Gastroesophageal sphincter (tissue), 4 donors: ENCODE measurements at regions not wholly inside any gene's neighbourhood (a gene's known extent, or its start where the extent isn't known, plus 50 kb on each side); places are given as distances from the start of the nearest gene placed in this dataset.

ENCODE experiments used
- ATAC-seq: fragments of 150-250 bp; one replicate; pipeline ENCODE4 v1.9.1; 2016; ENCODE audit warnings: mild to moderate bottlenecking, moderate library complexity
- H3K27ac ChIP-seq, 4 donors: fragments of 200-600 bp; sonication (generic) in 3 of 4; 1 replicate in 3 of 4; 2 replicates in 1 of 4; pipeline ENCODE4 v1.5.1; 2016 to 2019
- H3K27me3 ChIP-seq: fragments of 200-600 bp; sonication (generic); one replicate; pipeline ENCODE4 v1.5.1; 2019
- H3K36me3 ChIP-seq, 2 donors: fragments of 200-600 bp; sonication (generic); one replicate each; pipeline ENCODE4 v1.5.1; 2019; ENCODE audit warnings: control low read depth in 1 of 2
- H3K4me1 ChIP-seq, 3 donors: fragments of 200-600 bp; sonication (generic); 1 replicate in 2 of 3; 2 replicates in 1 of 3; pipeline ENCODE4 v1.5.1; 2016 to 2019; ENCODE audit warnings: control low read depth in 2 of 3
- H3K4me3 ChIP-seq, 2 donors: fragments of 200-600 bp; sonication (generic); one replicate each; pipeline ENCODE4 v1.5.1; 2019; ENCODE audit warnings: mild to moderate bottlenecking in 1 of 2, moderate library complexity in 1 of 2
- H3K9me3 ChIP-seq, 3 donors: fragments of 200-600 bp; sonication (generic); one replicate each; pipeline ENCODE4 v1.5.1; 2017 to 2019; ENCODE audit warnings: control low read depth in 2 of 3
- EP300 ChIP-seq: sonication (generic); formaldehyde crosslinking; IDR thresholded peaks from one replicate; pipeline ENCODE4 v1.6.1; 2017; ENCODE audit warnings: antibody characterized with exemption, mild to moderate bottlenecking
- POLR2A ChIP-seq, 2 donors: fragments of 450-650 bp; IDR thresholded peaks; one replicate each; pipeline ENCODE4 v1.6.1; 2017; ENCODE audit warnings: antibody characterized with exemption in 2 of 2, mild to moderate bottlenecking in 2 of 2, moderate library complexity in 1 of 2
- POLR2AphosphoS5 ChIP-seq: sonication (generic); formaldehyde crosslinking; IDR thresholded peaks from one replicate; pipeline ENCODE4 v1.6.1; 2017; ENCODE audit warnings: antibody characterized with exemption
- WGBS, 2 donors: methylation state at CpG; one replicate each; pipeline ENCODE4 v1.1.5; 2018; ENCODE audit warnings: low coverage in 1 of 2; 5-methylcytosine and 5-hydroxymethylcytosine counted together
- TF ChIP-seq, protein P1 (sequence below), 4 experiments: fragments of 200-600 bp in 2 of 4; fragments of 450-650 bp in 2 of 4; sonication (generic) in 1 of 4; IDR thresholded peaks; one replicate each; pipeline ENCODE4 v1.5.1; 2017 to 2019; ENCODE audit warnings: antibody characterized with exemption in 4 of 4, mild to moderate bottlenecking in 2 of 4, moderate library complexity in 2 of 4

DNA sequence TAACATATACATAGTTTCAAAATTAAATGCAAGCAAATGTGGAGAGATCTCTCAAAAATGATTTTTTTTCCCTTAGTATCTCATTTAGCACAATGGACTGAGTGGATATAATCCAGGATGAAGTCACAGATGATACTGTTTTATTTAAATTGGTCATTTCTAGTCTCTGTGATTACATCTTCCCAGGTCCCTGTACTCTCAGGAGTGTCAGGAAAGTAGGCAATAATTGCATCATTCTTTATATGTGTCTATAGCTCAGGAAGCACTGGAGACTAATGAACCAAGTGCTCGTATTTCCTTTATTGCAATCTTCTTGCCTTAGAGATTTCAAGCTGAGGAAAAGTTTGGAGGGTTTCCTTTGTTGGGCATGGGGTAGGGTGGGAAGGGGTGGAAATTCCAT lies 309.4 kb upstream of the THRB start:
- TF ChIP-seq EP300 (no peak), POLR2AphosphoS5 (no peak), POLR2A (IDR thresholded peaks at IDR 0.05) (no peak)
- TF ChIP-seq, protein P1, sequence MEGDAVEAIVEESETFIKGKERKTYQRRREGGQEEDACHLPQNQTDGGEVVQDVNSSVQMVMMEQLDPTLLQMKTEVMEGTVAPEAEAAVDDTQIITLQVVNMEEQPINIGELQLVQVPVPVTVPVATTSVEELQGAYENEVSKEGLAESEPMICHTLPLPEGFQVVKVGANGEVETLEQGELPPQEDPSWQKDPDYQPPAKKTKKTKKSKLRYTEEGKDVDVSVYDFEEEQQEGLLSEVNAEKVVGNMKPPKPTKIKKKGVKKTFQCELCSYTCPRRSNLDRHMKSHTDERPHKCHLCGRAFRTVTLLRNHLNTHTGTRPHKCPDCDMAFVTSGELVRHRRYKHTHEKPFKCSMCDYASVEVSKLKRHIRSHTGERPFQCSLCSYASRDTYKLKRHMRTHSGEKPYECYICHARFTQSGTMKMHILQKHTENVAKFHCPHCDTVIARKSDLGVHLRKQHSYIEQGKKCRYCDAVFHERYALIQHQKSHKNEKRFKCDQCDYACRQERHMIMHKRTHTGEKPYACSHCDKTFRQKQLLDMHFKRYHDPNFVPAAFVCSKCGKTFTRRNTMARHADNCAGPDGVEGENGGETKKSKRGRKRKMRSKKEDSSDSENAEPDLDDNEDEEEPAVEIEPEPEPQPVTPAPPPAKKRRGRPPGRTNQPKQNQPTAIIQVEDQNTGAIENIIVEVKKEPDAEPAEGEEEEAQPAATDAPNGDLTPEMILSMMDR (IDR thresholded peaks at IDR 0.05) = no peak
- Histone ChIP-seq H3K27ac (no peak overlapping the region), H3K9me3 (no peaks in the 10 kb centered on the region), H3K36me3 (no peaks in the 10 kb centered on the region), H3K4me3 (no peak overlapping the region), H3K27me3 (no peaks in the 10 kb centered on the region), H3K4me1 (no peaks in the 10 kb centered on the region)
- 100% methylated on average over 1 of the region's 1 CpG for WGBS, 2 donors
- no peak for ATAC-seq

DNA sequence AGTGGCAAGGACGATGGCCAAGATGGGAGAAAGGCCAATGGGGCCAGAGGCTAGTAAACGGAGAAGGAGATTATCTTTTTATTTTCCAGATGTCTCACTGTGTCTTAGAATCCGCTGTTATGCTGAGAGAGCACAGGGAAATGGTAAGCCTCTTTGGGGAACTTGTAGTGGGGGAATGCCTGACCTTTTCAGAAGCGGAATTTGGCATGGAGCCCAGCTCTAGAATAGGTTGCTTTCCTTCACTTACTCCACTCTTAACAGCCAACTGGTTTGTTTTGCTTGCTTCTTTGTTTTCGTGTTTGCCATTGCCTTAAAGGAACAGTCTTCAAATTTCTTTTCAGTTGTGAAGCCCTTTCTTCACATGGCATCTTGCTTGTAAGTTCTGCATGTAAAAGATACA lies 316.2 kb upstream of the THRB start:
- TF ChIP-seq POLR2AphosphoS5 = no peak
- TF ChIP-seq POLR2A (IDR thresholded peaks at IDR 0.05) = no peak
- Histone ChIP-seq H3K36me3 (no peaks in the 10 kb centered on the region), H3K4me1 (no peaks in the 10 kb centered on the region), H3K27me3 (no peaks in the 10 kb centered on the region), H3K4me3 (no peak overlapping the region), H3K27ac (no peak overlapping the region), H3K9me3 (no peaks in the 10 kb centered on the region)
- WGBS, 2 donors = 26 to 50% methylated on average over 5 of the region's 5 CpGs
- ATAC-seq = no peak

- Histone ChIP-seq H3K27me3 (no peaks in the 10 kb centered on the region), H3K27ac (no peak overlapping the region), H3K36me3 (no peaks in the 10 kb centered on the region), H3K9me3 (no peaks in the 10 kb centered on the region), H3K4me3 (no peak overlapping the region), H3K4me1 (no peaks in the 10 kb centered on the region)
- TF ChIP-seq POLR2AphosphoS5 = no peak
- TF ChIP-seq, protein P1 (IDR thresholded peaks at IDR 0.05) = no peak
- TF ChIP-seq EP300 = no peak
- no peak for TF ChIP-seq POLR2A (IDR thresholded peaks at IDR 0.05)
- WGBS, 2 donors = 76 to 91% methylated on average over 1 of the region's 1 CpG
- ATAC-seq = no peak
These were observed 317.5 kb upstream of the THRB start for GRCh38 chr3:24812116-24812515.

GRCh38 chr3:24818055-24818454 lies 323.4 kb upstream of the THRB start:
- no peak overlapping the region for H3K27ac ChIP-seq
- no peaks in the 10 kb centered on the region for H3K4me1 ChIP-seq
- TF ChIP-seq POLR2AphosphoS5 (no peak), EP300 (no peak), POLR2A (IDR thresholded peaks at IDR 0.05) (no peak)
- TF ChIP-seq, protein P1 (IDR thresholded peaks at IDR 0.05) = no peak
- no peak for ATAC-seq
- no peak overlapping the region for H3K4me3 ChIP-seq
- 60 to 70% methylated on average over 1 of the region's 1 CpG for WGBS, 2 donors
- no peaks in the 10 kb centered on the region for H3K36me3 ChIP-seq
- H3K9me3 ChIP-seq = peaks cover 0 to 8% (median 0%) of the 10 kb centered on the region in 3 donors
- no peaks in the 10 kb centered on the region for H3K27me3 ChIP-seq

- H3K9me3 ChIP-seq = no peaks in the 10 kb centered on the region
- H3K4me3 ChIP-seq = no peak overlapping the region
- TF ChIP-seq POLR2AphosphoS5 (no peak), EP300 (no peak), POLR2A (IDR thresholded peaks at IDR 0.05) (no peak)
- TF ChIP-seq, protein P1 (IDR thresholded peaks at IDR 0.05) = no peak
- 57 to 93% methylated on average over 4 of the region's 4 CpGs for WGBS, 2 donors
- peaks cover 0 to 28% (median 7%) of the 10 kb centered on the region in 3 donors for H3K4me1 ChIP-seq
- peaks cover 5% of the 10 kb centered on the region for H3K27me3 ChIP-seq
- no peaks in the 10 kb centered on the region for H3K36me3 ChIP-seq
- ATAC-seq = no peak
- peak overlapping the region in 3 of 4 donors; percentile 73 to 84 (median 81) for H3K27ac ChIP-seq
These were observed 333.4 kb upstream of the THRB start for GRCh38 chr3:24828011-24828410.
